Vagina (tissue), 2 donors: ENCODE measurements at regions not wholly inside any gene's neighbourhood (a gene's known extent, or its start where the extent isn't known, plus 50 kb on each side); places are given as distances from the start of the nearest gene placed in this dataset.
"Not testable (repeated sequence)": the region's sequence is repeated elsewhere in the genome, so short reads cannot be mapped to it uniquely, and the experiment has no call there.

Experiments
- POLR2A ChIP-seq, 2 donors: fragments of 450-650 bp; IDR thresholded peaks; one replicate each; pipeline ENCODE4 v1.6.1; 2017; ENCODE audit warnings: antibody characterized with exemption in 2 of 2, mild to moderate bottlenecking in 2 of 2, moderate library complexity in 2 of 2
- POLR2AphosphoS5 ChIP-seq, 2 donors: sonication (generic); formaldehyde crosslinking; IDR thresholded peaks; one replicate each; pipeline ENCODE4 v1.9.0; 2017; ENCODE audit warnings: antibody characterized with exemption in 2 of 2, mild to moderate bottlenecking in 2 of 2, low read depth in 1 of 2; ENCODE audit not compliant: insufficient read depth in 1 of 2
- TF ChIP-seq, protein P1 (sequence below), 3 experiments: fragments of 450-650 bp in 2 of 3; fragments of 200-600 bp in 1 of 3; sonication (generic) in 1 of 3; IDR thresholded peaks; one replicate each; pipeline ENCODE4 v1.5.1; 2017 to 2019; ENCODE audit warnings: antibody characterized with exemption in 3 of 3, mild to moderate bottlenecking in 2 of 3, moderate library complexity in 2 of 3

DNA sequence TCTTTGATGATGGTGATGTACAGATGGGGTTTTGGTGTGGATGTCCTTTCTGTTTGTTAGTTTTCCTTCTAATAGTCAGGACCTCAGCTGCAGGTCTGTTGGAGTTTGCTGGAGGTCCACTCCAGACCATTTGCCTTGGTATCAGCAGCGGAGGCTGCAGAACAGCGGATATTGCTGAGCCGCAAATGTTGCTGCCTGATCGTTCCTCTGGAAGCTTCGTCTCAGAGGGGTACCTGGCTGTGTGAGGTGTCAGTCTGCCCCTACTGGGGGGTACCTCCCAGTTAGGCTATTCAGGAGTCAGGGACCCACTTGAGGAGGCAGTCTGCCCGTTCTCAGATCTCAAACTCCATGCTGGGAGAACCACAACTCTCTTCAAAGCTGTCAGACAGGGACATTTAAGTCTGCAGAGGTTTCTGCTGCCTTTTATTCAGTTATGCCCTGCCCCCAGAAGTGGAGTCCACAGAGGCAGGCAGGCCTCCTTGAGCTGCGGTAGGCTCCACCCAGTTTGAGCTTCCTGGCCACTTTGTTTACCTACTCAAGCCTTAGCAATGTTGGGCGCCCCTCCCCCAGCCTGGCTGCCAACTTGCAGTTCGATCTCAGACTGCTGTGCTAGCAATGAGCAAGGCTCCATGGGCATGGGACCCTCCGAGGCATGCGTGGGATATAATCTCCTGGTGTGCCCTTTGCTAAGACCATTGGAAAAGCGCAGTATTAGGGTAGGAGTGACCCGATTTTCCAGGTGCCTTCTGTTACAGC lies 264.5 kb downstream of the MATN1 start:
- TF ChIP-seq, protein P1, sequence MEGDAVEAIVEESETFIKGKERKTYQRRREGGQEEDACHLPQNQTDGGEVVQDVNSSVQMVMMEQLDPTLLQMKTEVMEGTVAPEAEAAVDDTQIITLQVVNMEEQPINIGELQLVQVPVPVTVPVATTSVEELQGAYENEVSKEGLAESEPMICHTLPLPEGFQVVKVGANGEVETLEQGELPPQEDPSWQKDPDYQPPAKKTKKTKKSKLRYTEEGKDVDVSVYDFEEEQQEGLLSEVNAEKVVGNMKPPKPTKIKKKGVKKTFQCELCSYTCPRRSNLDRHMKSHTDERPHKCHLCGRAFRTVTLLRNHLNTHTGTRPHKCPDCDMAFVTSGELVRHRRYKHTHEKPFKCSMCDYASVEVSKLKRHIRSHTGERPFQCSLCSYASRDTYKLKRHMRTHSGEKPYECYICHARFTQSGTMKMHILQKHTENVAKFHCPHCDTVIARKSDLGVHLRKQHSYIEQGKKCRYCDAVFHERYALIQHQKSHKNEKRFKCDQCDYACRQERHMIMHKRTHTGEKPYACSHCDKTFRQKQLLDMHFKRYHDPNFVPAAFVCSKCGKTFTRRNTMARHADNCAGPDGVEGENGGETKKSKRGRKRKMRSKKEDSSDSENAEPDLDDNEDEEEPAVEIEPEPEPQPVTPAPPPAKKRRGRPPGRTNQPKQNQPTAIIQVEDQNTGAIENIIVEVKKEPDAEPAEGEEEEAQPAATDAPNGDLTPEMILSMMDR (IDR thresholded peaks at IDR 0.05): not testable (repeated sequence)
- not testable (repeated sequence) for TF ChIP-seq POLR2A (IDR thresholded peaks at IDR 0.05); POLR2AphosphoS5 (IDR thresholded peaks at IDR 0.05; ENCODE audit: insufficient read depth in 1 of 2, low read depth in 1 of 2)
